ENCODE measurements at regions not wholly inside any gene's neighbourhood (a gene's known extent, or its start where the extent isn't known, plus 50 kb on each side); places are given as distances from the start of the nearest gene placed in this dataset.

DNA sequence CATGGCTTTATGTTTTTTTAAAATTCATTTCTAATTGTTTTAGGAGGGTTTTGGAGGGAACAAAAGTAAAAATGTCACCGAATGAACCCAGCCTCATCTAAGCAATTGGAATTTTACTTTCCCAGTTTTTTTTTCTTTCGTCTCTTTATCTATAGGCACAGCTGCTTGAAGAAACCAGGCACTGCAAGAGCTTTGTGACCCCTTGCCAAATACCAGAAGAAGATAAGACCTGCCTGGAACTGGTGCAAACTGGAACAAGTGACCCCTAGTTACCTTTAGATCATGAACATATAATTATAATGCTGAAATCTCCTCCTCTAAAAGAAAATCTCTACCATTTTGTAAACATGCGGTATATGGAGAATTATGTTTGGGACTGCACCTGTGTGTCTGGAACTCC, 100.9 kb downstream of the TSN start (continued):
- TF ChIP-seq, protein P1, sequence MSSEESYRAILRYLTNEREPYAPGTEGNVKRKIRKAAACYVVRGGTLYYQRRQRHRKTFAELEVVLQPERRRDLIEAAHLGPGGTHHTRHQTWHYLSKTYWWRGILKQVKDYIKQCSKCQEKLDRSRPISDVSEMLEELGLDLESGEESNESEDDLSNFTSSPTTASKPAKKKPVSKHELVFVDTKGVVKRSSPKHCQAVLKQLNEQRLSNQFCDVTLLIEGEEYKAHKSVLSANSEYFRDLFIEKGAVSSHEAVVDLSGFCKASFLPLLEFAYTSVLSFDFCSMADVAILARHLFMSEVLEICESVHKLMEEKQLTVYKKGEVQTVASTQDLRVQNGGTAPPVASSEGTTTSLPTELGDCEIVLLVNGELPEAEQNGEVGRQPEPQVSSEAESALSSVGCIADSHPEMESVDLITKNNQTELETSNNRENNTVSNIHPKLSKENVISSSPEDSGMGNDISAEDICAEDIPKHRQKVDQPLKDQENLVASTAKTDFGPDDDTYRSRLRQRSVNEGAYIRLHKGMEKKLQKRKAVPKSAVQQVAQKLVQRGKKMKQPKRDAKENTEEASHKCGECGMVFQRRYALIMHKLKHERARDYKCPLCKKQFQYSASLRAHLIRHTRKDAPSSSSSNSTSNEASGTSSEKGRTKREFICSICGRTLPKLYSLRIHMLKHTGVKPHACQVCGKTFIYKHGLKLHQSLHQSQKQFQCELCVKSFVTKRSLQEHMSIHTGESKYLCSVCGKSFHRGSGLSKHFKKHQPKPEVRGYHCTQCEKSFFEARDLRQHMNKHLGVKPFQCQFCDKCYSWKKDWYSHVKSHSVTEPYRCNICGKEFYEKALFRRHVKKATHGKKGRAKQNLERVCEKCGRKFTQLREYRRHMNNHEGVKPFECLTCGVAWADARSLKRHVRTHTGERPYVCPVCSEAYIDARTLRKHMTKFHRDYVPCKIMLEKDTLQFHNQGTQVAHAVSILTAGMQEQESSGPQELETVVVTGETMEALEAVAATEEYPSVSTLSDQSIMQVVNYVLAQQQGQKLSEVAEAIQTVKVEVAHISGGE (CRISPR knock-in tag; IDR thresholded peaks at IDR 0.05): no peak
- TF ChIP-seq HMGXB4 (CRISPR knock-in tag; IDR thresholded peaks at IDR 0.05) (no peak), RNF219 (CRISPR knock-in tag; IDR thresholded peaks at IDR 0.05) (no peak), BRF2 (IDR thresholded peaks at IDR 0.05; ENCODE audit: borderline replicate concordance, insufficient read depth, insufficient read length) (no peak), PHB (CRISPR knock-in tag; IDR thresholded peaks at IDR 0.05) (no peak), ZNF347 (CRISPR knock-in tag; IDR thresholded peaks at IDR 0.05; ENCODE audit: low read depth) (no peak), RBM14 (IDR thresholded peaks at IDR 0.05; ENCODE audit: borderline replicate concordance, insufficient read depth, low read depth, low read length) (no peak), PML (IDR thresholded peaks at IDR 0.05; ENCODE audit: low read length) (peak; percentile 68; the same call in 1 of the 2 replicates), MTA1 (IDR thresholded peaks at IDR 0.05; ENCODE audit: borderline replicate concordance) (no peak), CXXC5 (CRISPR knock-in tag; IDR thresholded peaks at IDR 0.05) (no peak), NKRF (IDR thresholded peaks at IDR 0.05; ENCODE audit: borderline replicate concordance) (no peak), ZNF124 (CRISPR knock-in tag; IDR thresholded peaks at IDR 0.05) (no peak), PRMT5 (CRISPR knock-in tag; IDR thresholded peaks at IDR 0.05) (no peak), MAFG (tag; conservative IDR thresholded peaks at IDR 0.05) (no peak), RCOR1 (IDR thresholded peaks at IDR 0.05; ENCODE audit: borderline replicate concordance in 1 of 2, low read depth in 2 of 2, low read length in 2 of 2) (peak in 1 of 2 experiments; percentile 79; a peak in 2 of 4 replicates)
- TF ChIP-seq, protein P2, sequence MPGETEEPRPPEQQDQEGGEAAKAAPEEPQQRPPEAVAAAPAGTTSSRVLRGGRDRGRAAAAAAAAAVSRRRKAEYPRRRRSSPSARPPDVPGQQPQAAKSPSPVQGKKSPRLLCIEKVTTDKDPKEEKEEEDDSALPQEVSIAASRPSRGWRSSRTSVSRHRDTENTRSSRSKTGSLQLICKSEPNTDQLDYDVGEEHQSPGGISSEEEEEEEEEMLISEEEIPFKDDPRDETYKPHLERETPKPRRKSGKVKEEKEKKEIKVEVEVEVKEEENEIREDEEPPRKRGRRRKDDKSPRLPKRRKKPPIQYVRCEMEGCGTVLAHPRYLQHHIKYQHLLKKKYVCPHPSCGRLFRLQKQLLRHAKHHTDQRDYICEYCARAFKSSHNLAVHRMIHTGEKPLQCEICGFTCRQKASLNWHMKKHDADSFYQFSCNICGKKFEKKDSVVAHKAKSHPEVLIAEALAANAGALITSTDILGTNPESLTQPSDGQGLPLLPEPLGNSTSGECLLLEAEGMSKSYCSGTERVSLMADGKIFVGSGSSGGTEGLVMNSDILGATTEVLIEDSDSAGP (CRISPR knock-in tag; IDR thresholded peaks at IDR 0.05): no peak
